GM21423 (cell line): ENCODE measurements at regions not wholly inside any gene's neighbourhood (a gene's known extent, or its start where the extent isn't known, plus 50 kb on each side); places are given as distances from the start of the nearest gene placed in this dataset.
"Not testable (repeated sequence)": the region's sequence is repeated elsewhere in the genome, so short reads cannot be mapped to it uniquely, and the experiment has no call there.

Experiments used
- ATAC-seq: cut with Tn5 transposase; IDR thresholded peaks from one replicate; pipeline ENCODE4 v1.9.1; 2021; ENCODE audit warnings: mild to moderate bottlenecking, moderate library complexity; ENCODE audit not compliant: unreplicated experiment

DNA sequence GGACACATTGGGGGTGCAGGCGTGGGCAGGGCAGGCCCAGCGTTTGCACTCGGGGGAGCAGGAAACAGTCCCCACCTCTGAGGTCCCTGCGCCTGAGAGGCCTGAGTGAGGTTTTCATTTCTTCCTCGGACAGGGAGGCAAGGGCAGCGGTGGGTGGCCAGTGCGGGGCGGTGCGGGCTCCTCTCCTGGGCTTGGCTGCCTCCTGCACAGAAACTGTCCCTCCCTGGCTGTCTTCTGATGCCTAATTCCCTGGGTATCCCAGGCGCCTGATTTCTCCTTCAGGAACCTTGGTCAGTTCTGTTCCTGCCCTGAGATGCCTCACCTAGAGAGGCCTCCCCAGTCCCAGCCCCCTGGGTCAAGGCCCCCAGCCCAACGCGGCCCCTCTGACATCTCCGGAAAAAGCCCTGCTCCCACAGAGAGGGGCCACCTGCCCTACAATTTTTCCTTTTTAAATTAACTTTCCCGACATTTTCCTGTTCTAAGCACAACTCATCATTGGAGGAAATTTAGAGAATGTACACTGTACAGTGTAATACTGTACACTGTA is 260.3 kb downstream of the ADGRD1 start:
- no peak for ATAC-seq

- ATAC-seq = not testable (repeated sequence)
Measured at GRCh38 chr12:131214936-131215335, 261.2 kb downstream of the ADGRD1 start.

DNA sequence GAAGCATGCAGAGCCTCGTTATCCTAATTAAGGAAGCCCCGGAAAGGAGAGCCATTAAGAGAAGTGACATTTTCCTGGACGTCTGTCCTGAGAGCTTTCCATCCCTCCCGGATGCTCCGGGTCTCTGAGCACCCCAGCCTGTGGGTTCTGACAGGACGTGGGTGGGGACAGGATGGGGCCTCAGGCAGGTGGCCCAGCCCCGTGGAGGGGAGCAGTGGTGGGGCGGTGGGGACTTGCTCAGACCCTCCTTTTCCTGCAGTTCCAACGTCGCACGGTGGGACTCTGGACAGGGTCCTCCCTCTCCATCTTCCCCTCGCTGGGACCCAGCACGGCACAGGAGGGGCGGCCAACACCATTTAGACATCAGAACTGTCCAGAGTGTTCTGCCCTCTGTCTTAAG is 262.9 kb downstream of the ADGRD1 start:
- ATAC-seq = not testable (repeated sequence)

DNA sequence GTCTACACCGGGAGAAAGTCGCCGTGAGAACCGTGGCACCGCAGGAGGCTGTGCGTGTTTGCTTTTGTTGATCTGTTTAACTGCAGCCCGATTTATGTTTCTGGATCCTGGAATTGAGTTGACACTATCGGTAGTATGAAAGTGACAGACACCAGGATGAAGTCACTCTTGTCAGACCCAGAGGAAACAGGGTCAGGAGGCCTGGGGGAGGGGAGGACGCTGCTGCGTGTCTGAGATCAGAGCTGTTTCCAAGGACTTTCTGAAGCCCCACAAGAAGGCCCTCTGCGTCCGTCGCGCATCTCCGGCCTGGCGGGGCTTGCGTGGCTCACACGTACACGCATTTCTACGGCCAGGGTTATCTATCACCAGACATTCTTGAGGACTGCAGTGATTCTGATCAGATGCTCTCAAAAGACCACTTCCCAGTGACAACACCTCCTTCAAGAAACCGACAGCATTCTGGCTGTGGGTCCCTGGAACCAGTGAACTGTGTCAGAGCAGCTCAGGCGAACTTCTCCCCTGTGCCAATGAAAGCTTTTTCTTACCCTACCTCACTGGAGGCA is 263.4 kb downstream of the ADGRD1 start:
- ATAC-seq = no peak

GRCh38 chr12:131218026-131218922 is 264.6 kb downstream of the ADGRD1 start:
- no peak for ATAC-seq

- ATAC-seq = no peak
Measured at GRCh38 chr12:131218923-131219669, 265.4 kb downstream of the ADGRD1 start.

GRCh38 chr12:131219670-131220330 is 266.1 kb downstream of the ADGRD1 start:
- no peak for ATAC-seq

GRCh38 chr12:131220331-131220685 is 266.6 kb downstream of the ADGRD1 start:
- no peak for ATAC-seq

DNA sequence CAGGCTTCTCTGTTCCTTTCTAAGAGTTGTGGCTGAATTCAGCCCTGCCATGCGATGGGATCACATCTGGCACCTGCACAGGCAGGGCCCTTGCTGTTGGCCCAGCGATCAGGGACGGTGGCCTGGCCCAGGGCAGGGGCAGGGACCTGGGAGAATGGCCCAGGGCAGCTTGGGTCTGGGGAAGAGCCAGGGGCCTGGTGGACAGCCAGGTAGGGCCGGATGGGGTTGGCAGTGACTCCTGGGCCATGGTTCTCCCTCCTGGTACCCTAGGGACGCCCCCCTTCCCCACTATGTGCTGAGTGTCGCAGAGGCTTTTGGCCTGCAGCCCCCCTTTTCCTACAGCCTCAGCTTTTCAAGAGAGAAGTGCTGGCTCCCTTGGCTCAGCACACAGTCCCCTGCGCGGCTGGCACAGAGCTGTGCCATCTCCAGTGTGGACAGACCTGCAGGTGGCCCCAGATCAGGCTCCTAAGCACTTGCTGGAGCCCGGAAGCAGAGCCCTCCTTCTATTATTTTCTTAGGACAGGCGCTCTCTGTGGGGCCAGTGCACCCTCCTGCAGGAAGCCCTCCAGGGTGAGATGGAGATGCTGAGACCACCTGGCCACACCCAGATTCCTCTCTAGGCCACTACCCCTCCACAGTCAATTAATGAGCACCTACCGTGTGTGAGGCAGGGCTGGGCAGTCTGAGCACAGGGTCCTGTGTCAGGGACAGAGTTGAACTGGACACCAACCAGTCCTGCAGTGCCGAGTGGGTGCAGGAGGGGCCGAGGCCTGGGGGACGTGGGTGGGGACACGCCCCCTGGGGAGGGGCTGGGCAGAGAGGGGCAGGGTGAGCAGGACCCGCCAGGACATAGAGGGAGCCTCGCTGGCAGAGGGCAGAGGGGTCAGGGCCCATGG is 267.6 kb downstream of the ADGRD1 start:
- ATAC-seq = no peak

GRCh38 chr12:131221957-131222328 is 268.2 kb downstream of the ADGRD1 start:
- ATAC-seq = no peak

GRCh38 chr12:131222329-131223139 is 268.8 kb downstream of the ADGRD1 start:
- ATAC-seq = peak; percentile 62

DNA sequence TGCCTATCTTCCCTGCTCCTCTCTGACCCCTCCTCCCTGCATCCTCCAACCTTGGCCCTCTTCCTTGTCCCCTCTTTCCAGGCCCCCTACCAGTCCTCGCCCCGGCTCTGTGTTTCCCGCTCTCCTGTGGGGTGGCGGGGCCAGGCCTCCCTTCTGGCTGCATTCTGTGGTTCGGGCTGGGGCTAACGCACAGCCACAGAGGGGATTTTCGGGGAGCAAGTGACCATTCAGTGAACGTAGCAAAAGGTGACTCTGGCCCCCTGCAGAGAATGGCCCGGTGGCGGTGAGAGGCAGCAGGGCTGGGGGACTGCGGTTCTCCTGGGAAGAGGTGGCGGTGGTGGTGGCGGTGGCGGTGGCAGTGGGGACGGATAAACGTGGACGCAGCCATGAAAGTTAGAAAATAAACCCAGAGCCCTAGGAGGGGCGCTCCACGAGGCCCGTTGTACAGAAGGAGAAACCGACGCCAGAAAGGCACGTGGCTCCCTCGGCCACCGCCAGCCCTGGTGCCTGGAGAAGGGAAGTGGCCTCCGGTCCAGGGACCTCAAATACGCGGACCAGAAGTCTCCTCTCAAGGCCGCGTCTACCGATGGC is 269.6 kb downstream of the ADGRD1 start:
- ATAC-seq = no peak

GRCh38 chr12:131223791-131224225 is 270.1 kb downstream of the ADGRD1 start:
- no peak for ATAC-seq

DNA sequence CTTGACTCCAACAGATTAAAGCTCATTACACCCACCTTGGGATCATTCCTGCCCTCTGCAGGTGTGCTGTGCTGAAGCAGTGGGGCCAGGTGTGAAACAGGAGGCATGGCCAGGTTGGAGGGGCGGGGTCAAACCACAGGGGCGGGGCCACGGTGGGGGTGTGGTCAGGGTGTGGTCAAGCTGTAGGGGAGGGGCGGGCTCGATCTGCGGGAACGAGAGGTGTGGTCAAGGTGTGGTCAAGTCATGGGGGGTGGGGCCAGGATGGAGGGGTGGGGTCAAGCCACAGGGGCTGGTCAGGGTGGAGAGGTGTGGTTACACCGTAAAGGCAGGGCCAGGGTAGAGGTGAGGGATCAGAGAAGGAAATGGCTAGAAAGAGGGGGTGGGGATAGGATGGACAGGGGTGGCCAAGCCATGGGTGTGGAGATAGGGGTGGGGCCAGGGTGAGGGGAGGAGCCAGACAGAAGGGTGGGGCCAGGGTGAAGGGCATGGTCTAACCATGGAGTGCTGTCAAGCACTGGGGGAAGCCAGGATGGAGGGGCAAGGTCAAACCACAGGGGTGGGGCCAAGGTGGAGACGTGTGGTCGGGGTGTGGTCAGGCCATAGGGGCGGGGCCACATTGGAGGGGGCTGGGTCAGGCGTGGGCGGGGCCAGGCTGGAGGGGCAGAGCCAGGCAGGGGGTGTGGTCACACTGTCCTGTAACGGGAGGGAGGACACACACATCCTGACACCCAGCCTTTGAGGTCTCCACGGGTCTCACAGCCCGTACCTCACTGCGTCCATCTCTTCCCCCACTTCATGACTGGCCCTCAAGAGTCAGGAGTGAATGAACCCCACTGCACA is 270.7 kb downstream of the ADGRD1 start:
- not testable (repeated sequence) for ATAC-seq

DNA sequence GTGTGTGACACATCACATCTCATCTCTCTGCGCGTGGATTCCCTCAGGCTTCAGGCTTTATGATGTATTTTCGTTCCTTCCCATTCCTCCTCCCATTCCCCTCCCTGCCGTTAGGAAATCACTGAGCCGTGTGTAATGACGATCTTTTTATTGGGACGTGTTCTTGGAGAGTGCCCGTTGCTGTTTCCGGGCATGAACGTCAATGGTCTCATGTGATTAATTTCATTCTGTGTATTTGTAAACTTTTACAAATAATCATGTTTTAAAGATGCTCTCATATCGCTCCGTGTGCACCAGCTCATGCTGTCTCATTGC is 271.3 kb downstream of the ADGRD1 start:
- ATAC-seq = not testable (repeated sequence)

GRCh38 chr12:131226345-131227265 is 272.9 kb downstream of the ADGRD1 start:
- ATAC-seq = no peak

DNA sequence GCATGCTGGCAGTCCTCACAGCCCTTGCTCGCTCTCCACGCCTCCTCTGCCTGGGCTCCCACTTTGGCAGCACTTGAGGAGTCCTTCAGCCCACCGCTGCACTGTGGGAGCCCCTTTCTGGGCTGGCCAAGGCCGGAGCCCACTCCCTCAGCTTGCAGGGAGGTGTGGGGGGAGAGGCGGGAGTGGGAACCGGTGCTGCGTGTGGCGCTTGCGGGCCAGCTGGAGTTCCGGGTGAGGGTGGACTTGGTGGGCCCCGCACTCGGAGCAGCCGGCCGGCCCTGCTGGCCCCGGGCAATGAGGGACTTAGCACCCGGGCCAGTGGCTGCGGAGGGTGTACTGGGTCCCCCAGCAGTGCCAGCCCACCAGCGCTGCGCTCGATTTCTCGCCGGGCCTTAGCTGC is 273.9 kb downstream of the ADGRD1 start:
- not testable (repeated sequence) for ATAC-seq
